ENCODE measurements at regions not wholly inside any gene's neighbourhood (a gene's known extent, or its start where the extent isn't known, plus 50 kb on each side); places are given as distances from the start of the nearest gene placed in this dataset.

GRCh38 chr2:221074238-221074637, 497.9 kb downstream of the EPHA4 start:
- no peak for TF ChIP-seq ZNF384 (IDR thresholded peaks at IDR 0.05)
- no peak for TF ChIP-seq FOXK2 (IDR thresholded peaks at IDR 0.05)
- TF ChIP-seq SP1 (IDR thresholded peaks at IDR 0.05), result no peak
- TF ChIP-seq ELF4 (IDR thresholded peaks at IDR 0.05), result no peak
- TF ChIP-seq SUZ12 (IDR thresholded peaks at IDR 0.05), result no peak
- TF ChIP-seq PKNOX1 (IDR thresholded peaks at IDR 0.05), result no peak
- TF ChIP-seq BHLHE40 (IDR thresholded peaks at IDR 0.05; ENCODE audit: borderline replicate concordance), result no peak
- TF ChIP-seq ARNT (IDR thresholded peaks at IDR 0.05), result no peak
- no peak for TF ChIP-seq L3MBTL2 (conservative IDR thresholded peaks at IDR 0.05)
- TF ChIP-seq HDGF (IDR thresholded peaks at IDR 0.05; ENCODE audit: borderline replicate concordance), result no peak
- no peak for TF ChIP-seq NFRKB (IDR thresholded peaks at IDR 0.05)
- TF ChIP-seq LEF1 (IDR thresholded peaks at IDR 0.05; ENCODE audit: borderline replicate concordance), result no peak
- TF ChIP-seq TARDBP (IDR thresholded peaks at IDR 0.05), result no peak

Measured in HEK293T (cell line).